ELR (cell line): ENCODE measurements at regions not wholly inside any gene's neighbourhood (a gene's known extent, or its start where the extent isn't known, plus 50 kb on each side); places are given as distances from the start of the nearest gene placed in this dataset.
"Not testable (repeated sequence)": the region's sequence is repeated elsewhere in the genome, so short reads cannot be mapped to it uniquely, and the experiment has no call there.

ENCODE experiments used
- DNase-seq: peaks from one replicate; pipeline ENCODE4 v3.0.0-alpha.2; 2015; ENCODE audit warnings: low read depth

DNA sequence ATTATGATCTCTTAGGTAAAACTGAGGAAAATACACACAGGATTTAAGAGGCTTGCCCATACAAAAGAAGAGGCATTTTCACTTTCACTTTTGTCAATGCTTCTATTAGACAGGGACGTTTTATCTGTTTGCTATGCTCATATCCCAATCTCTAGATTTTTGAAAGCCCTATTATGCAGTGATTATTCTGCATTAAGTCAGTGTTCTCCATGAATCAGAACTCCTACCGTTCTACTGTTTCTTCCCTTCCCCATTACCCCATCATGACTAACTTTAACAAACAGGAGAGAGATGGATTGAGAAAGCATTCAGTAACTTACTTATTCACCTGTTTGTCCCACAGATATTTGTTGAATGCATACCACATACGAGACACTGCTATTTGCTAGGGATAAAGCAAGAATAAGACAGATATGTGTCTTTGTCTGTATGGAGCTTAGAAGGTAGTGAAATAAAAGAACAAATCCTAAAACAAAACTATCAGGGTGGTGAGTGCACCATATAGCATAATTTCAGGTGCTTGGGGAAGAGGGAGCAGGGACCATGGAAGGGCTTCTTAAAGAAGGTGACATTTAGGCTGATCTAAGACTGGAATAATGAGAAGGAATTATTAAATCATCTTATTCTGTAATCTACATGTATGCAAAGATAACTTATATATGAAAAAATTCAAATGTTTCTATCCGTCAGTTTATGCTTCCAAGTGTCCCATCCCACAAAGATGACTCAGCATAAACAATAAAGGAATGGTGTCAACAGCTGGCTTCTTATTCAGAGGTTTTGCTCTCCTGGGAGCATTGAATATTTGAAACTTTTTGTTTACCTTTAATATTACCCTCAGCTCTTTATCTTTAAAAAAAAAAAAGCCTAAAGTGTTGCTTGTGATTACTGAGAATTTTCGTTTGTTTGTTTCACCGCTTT lies 328.1 kb downstream of the HINT1 start:
- DNase-seq, result peak; percentile 4

DNA sequence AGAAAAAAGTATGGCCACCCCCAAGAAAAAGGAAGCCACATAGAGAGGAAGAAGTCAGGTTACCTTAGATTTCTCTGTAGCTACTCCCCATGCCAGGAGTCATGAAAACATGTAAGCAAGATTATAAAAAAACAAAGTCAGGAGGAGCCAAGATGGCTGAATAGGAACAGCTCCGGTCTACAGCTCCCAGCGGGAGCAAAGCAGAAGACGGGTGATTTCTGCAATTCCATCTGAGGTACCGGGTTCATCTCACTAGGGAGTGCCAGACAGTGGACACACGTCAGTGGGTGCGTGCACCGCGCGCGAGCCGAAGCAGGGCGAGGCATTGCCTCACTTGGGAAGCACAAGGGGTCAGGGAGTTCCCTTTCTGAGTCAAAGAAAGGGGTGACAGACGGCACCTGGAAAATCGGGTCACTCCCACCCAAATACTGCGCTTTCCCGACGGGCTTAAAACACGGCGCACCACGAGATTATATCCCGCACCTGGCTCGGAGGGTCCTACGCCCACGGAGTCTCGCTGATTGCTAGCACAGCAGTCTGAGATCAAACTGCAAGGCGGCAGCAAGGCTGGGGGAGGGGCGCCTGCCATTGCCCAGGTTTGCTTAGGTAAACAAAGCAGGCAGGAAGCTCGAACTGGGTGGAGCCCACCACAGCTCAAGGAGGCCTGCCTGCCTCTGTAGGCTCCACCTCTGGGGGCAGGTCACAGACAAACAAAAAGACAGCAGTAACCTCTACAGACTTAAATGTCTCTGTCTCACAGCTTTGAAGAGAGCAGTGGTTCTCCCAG lies 347.3 kb downstream of the HINT1 start:
- not testable (repeated sequence) for DNase-seq

DNA sequence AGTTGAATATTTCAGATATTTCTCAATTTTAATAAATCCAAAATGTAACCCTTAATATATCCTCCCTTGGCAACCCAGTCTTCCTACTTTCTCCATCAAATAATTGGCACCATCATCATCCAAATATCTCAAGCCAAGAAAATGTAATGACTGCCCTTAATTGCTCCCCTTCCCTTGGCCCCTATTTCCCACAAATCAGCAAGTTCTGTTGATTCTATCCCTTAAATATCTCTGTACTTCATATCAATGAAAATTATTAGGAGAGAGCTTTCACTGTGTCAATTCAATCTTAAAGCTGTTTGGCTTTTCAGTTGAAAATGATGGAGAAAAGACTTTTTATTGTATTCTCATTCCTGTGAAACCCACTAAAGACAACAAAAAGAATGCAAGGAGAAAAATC lies 349.8 kb downstream of the HINT1 start:
- DNase-seq, result no peak

DNA sequence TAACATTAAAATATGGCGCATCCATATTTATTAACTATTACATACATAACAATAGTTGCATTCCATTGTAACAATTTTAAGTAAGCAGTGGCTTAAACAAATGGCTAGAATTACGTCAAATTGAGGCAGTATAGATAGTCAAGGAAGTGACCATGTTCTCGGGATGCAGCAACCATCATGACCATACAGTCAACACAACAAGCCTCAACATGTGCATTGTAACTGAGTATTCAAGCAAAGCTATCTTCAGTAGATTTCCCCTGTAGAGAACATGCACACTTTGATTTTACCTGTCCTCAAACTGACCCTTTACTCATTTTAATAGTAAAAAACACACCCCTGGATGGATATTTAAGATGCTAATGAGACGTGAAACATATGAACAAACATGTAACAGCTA lies 356.4 kb downstream of the HINT1 start:
- DNase-seq, result no peak

DNA sequence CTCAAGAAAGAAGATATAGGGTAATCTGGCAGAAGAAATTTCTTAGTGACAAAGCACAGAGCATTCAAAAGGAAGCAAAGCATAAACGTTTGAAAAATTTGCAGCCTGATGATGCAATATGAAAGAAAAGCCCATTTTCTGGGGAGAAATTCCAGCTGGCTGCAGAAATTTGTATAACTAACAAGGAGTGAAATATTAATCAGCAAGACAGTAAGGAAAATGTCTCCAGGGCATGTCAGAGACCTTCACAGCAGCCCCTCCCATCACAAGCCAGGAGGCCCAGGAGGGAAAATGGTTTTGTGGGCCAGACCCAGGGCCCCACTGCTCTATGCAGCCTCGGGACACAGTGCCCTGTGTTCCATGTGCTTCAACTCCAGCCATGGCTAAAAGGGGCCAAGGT lies 359.4 kb downstream of the HINT1 start:
- DNase-seq, result no peak

DNA sequence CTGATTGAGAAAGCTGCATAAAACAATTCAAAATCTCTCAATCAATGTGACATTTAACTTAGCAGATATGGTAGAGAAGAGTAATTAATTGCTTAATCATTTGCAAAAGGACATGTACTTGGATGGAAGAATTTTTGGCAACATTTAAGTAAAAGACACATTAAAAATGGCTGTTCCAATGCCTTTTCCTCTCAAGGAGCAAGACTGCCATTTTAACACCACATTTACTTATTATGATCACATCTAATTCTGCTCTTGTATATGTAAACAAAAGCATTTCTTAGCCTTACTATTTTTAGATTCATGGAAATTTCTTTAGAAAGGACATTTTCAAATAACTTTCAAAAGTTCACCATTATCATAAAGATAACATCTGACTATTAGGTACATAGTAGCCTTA lies 360.0 kb downstream of the HINT1 start:
- no peak for DNase-seq

DNA sequence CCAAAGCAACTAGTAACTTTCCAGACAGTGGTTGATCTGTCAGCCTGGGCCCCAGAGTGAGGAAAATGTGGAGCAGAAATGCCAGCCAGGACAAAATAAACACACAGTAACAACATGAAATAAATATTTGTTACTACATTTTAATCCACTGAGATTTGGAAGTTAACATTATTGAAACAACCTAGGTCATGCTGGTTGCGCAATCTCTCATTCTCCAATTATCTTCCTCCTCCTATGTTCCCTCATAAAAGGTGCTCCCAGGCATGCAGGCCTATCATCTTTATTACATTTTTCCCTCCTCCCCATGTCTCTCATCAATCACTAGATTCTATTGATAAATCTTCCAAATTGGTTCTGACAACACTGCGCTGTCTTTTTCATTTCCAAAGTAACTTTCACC lies 363.1 kb downstream of the HINT1 start:
- no peak for DNase-seq

DNA sequence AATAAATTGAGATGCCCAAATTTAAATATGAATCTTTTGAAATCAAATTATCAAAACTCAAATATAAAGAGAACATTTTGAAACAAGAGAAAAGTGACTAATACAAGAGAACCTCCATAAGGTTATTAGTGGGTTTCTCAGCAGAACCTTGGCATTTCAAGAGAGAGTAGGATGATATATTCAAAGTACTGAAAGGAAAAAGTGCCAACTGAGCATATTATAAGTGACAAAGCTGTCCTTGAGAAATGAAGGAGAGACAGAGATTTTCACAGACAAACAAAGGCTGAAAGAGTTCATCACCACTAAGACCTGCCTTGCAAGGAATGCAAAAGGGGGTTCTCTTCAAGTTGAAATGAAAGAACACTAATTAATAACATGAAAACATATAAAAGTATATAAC lies 366.0 kb downstream of the HINT1 start:
- no peak for DNase-seq

DNA sequence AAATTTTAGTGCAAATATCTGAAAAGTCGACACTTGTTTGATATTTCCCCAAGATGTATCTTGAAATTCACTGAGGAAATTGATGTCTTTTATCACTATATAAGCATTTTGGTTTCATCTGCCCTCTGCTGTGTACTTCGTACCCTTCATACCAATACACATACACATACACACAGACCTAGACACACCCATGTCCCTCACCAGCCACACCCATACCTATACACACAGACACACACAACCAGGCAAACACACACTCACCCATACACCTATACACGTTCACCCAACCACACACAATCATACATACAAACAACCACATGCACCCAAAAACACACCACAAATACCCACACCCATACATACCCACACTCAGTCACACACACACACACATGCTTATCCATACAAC lies 367.8 kb downstream of the HINT1 start:
- DNase-seq, result no peak

DNA sequence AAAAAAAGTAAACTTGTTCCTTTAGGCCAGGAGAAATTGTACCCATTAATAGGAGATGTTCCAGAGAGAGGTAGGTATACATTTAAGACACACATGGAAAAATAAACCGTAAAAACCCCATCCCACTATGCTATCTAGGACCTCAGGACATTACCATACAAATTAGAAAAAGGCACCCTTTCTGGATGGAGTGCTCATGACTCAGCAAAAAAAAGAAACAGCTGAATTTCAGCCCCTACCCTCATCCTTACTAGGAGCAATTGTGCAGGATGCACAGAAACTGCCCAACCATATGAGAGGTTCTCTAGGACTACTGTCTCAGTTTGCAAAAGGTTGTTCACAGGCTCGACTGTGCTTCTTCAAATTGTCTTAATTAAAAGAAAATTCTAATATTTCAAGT lies 368.2 kb downstream of the HINT1 start:
- DNase-seq, result no peak

DNA sequence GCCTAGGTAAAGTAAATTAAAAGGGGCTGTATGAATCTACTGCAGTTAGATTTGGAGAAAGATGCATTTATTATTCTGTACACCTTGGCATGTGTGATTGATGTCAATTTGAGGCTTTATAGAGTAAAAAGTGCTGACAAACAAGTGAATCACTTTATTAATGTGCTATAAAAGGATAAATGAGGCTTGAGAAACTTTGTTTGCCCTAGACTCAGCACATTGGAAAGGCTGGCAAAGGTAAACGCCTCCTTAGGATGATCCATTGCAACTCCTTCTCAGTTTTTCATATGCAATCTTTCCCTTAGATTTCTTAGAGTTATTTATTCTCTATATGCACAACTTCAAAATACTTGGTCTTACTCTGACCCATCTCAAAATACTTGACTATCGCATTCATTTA lies 369.0 kb downstream of the HINT1 start:
- no peak for DNase-seq

DNA sequence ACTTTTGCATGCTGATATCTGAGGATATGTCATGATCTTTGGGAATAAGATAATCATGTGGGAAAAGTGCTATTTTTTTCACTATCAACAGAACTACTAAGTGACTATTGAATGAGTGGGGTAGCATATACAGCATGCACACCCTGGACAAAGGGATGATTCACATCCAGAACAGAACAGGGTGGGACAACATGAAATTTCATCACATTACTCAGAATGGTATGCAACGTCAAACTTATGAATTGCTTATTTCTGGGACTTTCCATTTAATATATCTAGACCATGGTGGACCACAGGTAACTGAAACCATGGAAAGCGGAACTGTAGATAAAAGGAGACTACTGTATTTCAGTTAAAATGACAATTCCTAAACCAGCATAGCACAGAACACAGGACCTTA lies 370.0 kb downstream of the HINT1 start:
- DNase-seq, result peak; percentile 8

DNA sequence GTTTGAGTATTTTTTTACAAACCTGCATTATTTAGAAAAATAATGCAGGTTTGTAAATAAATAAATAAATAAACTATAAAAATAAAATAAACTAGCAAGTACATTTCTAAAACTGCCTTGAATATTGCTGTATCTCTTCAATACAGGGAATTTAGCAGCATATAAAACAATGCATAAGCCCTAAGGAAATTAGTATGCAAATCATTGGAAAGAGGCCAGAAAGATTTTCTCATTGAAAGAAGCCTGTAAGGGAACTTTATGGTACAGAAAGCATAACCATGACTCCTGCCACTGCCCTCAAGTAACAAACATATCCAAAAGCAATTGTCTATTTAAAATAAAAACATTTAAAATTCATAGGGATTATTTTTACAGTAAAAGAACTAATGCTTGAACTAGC lies 387.3 kb downstream of the HINT1 start:
- DNase-seq, result no peak

DNA sequence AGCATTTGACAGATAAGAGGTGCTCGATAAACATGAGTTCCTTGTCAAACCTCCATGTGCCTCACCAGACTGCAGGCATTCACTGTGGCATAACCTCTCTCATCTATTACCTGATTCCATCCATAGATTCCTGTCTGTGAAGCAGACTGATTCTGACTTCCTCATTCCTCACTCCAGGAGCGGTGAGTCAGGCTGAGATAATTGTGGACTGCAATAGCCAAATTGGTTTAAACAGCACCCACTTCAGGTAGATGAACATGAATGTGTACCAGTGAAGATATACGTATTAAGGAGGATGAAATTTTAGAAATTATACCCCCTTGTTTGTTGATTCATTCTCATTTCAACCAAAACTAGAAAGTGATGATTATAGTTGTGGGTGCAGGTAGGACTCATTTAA lies 391.2 kb downstream of the HINT1 start:
- DNase-seq, result peak; percentile 23

DNA sequence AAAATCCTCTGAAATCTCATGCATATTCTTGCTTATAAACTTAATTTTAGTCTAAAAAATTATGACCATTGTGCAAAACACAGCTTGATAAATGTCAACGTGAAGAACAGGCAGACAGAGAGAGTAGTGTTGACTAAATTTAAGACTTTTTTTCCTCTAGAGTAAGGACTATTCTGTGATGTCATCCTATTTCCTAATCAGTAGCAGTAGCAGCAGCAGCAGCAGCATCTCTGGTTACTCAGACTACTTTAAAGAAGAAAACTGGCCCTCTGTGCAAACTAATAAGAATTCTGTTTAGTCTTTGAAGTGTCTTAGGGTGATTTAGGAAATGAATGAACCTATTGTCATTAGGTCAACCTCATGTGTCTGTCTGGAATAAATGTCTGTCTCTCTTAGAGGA lies 403.0 kb downstream of the HINT1 start:
- no peak for DNase-seq

DNA sequence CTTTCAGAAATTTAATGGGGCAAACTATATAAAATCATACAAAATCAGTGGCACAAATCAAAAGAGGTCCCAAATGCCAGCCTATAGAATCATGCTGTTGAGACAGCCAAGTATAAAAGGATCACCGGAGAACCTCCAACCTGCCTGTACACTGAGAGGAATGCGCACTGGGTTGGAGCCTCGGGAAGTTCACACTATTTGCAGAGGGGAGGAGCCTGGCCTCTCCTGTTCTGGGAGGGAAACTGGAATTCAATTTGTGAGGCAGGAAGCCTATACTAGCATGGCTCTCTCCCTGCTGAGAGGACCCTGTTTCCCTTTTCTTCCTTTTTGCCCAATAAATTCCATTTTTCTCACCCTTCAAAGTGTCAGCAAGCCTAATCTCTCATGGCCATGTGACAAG lies 406.0 kb downstream of the HINT1 start:
- DNase-seq, result no peak

DNA sequence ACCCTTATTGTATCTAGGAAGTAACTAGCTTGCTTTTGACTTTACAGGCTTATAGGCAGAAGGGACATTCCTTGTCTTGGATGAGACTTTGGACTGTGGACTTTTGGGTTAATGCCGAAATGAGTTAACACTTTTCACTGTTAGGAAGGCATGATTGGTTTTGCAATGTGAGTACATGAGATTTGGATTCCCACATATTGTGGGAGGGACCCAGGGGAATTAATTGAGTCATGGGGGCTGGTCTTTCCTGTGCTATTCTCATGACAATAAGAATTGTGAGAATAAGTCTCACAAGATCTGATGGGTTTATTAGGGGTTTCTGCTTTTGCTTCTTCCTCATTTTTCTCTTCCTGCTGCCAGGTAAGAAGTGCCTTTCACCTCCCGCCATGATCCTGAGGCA lies 417.5 kb downstream of the HINT1 start:
- no peak for DNase-seq

DNA sequence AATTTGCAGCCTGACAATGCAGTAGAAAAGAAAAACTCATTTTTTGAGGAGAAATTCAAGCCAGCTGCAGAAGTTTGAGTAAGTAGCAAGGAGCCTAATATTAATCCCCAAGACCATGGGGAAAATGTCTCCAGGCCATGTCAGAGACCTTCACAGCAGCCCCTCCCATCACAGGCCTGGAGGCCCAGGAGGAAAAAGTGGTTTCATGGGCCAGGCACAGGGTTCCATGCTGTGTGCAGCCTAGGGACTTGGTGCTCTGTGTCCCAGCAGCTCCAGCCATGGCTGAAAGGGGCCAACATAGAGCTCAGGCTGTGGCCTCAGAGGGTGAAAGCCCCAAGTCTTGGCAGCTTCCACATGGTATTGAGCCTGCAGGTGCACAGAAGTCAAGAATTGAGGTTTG lies 418.4 kb downstream of the HINT1 start:
- not testable (repeated sequence) for DNase-seq

DNA sequence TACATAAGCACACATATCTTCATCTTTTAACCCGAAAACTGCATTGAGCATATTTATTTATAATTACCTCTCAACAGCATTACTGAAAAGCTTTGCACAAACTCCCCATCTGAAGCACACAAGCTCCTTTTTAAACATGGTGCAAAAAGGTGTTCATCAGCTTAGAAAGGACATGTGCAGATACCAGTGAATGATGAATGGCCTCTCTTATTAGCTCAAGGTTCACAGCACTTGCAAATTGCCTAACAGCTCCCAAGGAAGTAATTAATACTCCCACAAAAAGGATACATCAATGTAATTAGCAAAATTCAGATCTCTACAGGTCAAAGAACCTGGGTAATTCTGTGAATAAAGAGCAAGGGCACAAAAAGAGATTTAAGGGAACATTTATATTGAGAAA lies 422.0 kb downstream of the HINT1 start:
- DNase-seq, result no peak

DNA sequence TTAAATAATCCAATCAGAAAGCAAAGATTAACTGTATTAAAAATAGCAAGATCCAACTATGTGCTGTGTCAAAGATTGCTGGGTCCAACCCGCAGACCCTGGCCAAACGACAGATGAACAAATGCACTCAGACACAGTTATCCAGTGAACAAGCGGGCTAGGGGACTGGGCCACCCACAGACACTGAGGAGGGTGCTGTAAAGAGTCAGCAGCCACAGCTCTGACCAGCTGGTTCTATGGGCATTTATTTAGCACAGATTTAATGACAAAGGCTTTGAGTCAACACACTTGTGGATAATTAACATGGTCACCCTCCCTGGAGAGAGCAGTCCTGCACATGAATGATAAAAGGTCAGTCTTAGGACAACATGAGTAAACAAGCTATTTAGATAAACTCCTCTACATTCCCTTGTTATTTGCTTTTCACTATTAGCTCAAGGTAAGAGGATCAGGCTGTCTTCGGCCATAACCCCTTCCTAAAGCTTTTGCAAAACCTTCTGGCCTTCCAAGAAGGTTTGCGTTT lies 424.9 kb downstream of the HINT1 start:
- no peak for DNase-seq

DNA sequence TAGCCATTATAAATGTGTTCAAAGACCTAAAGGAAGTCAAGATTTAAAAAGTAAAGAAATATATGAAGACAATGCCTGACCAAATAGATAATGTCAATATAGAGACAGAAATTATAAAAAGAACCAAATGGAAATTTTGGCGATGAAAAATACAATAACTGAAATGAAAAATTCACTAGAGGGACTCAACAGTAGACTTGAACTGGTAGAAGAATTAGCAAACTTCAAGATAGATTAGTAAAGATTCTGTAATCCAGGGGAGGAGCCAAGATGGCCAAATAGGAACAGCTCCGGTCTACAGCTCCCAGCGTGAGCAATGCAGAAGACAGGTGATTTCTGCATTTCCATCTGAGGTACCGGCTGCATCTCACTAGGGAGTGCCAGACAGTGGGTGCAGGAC lies 433.2 kb downstream of the HINT1 start:
- no peak for DNase-seq

DNA sequence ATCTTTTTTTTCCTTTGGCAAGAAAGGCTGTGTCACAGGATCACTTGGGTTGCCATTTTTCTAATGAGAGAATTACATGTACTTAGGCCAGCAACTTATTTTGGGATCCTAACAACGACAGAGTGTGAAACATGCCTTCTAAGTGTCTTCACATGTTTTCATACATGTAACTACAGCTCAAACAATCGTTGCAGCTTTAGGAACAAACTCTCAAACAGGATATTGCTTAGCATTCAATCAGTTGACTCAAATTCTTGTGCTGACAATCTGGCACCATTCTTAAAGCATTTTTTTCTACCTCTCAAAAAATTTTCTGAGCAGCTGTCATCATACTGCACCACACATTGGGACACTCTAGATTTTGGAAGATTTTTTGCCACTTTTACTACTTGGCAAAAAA lies 435.5 kb downstream of the HINT1 start:
- DNase-seq, result no peak

DNA sequence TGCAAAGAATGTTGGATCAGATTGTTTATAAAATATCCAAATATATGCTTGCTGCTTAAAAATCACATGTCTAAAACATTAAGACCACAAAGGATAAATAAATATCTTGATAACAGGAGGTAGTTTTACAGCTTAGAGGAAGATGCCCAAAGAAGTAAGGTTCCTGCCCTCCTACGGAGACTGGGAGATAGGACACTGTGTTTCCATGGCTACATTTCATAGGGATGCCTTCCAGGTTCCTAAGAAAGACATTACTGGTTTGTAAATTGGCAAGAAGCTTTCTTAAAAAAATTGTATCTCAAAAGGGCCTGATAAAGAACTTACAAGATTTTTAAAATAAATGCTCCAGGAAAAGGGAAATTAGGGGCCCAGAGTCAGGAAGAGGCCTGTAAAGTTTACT lies 437.2 kb downstream of the HINT1 start:
- no peak for DNase-seq
